ENCODE measurements at regions not wholly inside any gene's neighbourhood (a gene's known extent, or its start where the extent isn't known, plus 50 kb on each side); places are given as distances from the start of the nearest gene placed in this dataset.

DNA sequence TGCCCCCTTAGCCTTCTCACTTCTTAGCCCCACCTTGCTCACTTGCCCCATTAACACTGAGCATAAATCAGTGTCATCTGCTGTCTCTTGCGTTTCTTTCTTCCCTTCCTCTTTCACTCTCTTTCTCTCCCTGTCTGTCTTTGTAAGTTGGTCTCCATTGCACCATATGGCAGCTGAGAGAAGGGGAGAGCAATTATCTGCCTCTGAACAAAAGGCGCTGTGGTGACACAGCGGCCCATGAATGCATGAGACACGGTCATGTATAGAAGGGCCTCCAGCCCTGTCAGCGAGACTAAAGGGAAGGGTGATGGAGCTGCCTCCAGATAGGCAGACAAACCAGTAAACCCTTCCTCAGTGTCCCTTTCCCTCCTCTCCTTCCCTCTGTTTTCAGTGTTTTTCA is 88.8 kb upstream of the PCDH18 start:
- TF ChIP-seq, protein P1, sequence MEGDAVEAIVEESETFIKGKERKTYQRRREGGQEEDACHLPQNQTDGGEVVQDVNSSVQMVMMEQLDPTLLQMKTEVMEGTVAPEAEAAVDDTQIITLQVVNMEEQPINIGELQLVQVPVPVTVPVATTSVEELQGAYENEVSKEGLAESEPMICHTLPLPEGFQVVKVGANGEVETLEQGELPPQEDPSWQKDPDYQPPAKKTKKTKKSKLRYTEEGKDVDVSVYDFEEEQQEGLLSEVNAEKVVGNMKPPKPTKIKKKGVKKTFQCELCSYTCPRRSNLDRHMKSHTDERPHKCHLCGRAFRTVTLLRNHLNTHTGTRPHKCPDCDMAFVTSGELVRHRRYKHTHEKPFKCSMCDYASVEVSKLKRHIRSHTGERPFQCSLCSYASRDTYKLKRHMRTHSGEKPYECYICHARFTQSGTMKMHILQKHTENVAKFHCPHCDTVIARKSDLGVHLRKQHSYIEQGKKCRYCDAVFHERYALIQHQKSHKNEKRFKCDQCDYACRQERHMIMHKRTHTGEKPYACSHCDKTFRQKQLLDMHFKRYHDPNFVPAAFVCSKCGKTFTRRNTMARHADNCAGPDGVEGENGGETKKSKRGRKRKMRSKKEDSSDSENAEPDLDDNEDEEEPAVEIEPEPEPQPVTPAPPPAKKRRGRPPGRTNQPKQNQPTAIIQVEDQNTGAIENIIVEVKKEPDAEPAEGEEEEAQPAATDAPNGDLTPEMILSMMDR (IDR thresholded peaks at IDR 0.05): no peak
- H3K9me3 ChIP-seq: no peaks in the 10 kb centered on the region
- H3K4me1 ChIP-seq (ENCODE audit: control insufficient read depth in 1 of 2, insufficient read depth in 1 of 2, low read depth in 1 of 2, low read length in 1 of 2): no peaks in the 10 kb centered on the region
- H3K4me3 ChIP-seq (ENCODE audit: low read depth in 1 of 2, low read length in 1 of 2): no peak overlapping the region
- H3K27ac ChIP-seq: no peak overlapping the region
- no peaks in the 10 kb centered on the region for H3K36me3 ChIP-seq
- H3K27me3 ChIP-seq: no peaks in the 10 kb centered on the region

DNA sequence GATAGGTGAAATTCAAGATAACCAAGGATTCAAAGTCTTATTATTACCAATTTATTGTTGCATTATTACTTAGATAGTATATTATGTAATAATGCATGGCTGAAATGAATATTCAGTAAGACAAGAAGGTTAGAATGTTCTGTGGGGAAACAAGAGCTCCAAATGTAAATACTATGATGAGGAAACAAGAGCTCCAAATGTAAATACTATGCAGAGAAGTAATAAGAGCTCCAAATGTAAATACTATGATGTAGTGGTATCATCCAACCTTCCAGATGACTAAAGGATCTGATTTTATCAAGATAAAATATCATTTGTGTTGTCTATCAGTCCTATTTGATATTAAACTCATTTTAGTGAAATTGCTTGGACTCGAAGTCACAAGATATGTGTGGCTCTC is 82.2 kb upstream of the PCDH18 start:
- H3K36me3 ChIP-seq: no peaks in the 10 kb centered on the region
- H3K27me3 ChIP-seq: no peaks in the 10 kb centered on the region

DNA sequence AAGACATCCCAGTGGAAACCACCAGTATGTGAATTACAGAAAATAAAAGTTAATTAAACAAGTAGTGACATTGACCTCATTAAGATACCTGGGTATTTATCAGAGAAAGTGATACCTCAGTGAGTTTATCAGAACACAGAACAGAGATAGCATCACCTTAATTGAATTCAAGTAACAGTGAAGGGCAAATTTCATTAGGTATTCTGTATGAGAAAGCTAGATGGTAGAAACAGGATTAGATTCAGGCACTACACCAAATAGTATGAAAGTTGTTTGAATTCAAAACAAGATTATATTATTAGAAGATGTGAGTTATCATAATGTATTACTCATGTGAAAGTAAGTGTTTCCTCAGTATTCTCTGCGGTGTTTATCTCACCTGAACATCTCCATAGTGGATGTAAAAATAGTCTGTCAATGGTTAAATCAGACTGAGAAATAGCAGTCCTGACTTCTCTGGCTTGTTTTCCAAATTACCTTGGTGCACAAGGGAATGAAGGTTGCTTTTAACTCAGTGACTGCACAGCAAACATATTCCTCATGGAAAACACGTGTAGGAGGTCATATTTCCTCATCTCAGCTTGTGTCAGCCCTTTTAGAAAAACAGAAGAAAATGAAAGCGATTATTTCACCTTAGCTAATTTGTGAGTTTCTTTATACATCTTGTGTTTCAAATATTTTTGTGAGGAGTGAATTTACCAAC is 79.9 kb upstream of the PCDH18 start:
- no peaks in the 10 kb centered on the region for H3K27me3 ChIP-seq

More for the DNA sequence above, 82.2 kb upstream of the PCDH18 start:
- no peaks in the 10 kb centered on the region for H3K4me1 ChIP-seq (ENCODE audit: control insufficient read depth in 1 of 2, insufficient read depth in 1 of 2, low read depth in 1 of 2, low read length in 1 of 2)
- H3K4me3 ChIP-seq (ENCODE audit: low read depth in 1 of 2, low read length in 1 of 2): no peak overlapping the region
- TF ChIP-seq, protein P1 (IDR thresholded peaks at IDR 0.05): no peak
- H3K9me3 ChIP-seq: no peaks in the 10 kb centered on the region
- H3K27ac ChIP-seq: no peak overlapping the region

DNA sequence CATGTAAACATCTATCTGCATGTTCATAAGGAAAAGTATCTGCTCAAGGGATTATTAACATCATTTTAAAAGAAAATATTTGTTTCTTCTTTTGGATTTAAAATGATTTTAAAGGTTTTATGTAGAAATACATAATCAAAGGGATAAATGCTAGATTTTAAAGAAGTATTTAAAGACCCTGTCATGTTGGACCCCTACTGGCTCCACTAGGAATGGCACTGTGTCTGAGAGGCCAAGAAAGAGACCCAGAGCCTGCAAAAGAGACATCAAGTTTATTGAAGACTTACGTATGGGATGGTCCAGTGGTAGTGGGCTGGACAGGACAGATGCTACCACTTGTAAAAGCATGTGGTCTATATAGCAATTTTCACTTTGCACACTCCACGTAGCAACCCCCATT is 78.7 kb upstream of the PCDH18 start:
- Histone ChIP-seq H3K36me3 (no peaks in the 10 kb centered on the region), H3K27me3 (no peaks in the 10 kb centered on the region), H3K4me3 (ENCODE audit: low read depth in 1 of 2, low read length in 1 of 2) (no peak overlapping the region), H3K9me3 (no peaks in the 10 kb centered on the region), H3K27ac (no peak overlapping the region), H3K4me1 (ENCODE audit: control insufficient read depth in 1 of 2, insufficient read depth in 1 of 2, low read depth in 1 of 2, low read length in 1 of 2) (no peaks in the 10 kb centered on the region)
- TF ChIP-seq, protein P1 (IDR thresholded peaks at IDR 0.05): no peak

More for the DNA sequence above, 79.9 kb upstream of the PCDH18 start:
- TF ChIP-seq, protein P1 (IDR thresholded peaks at IDR 0.05): no peak
- Histone ChIP-seq H3K4me3 (ENCODE audit: low read depth in 1 of 2, low read length in 1 of 2) (no peak overlapping the region), H3K4me1 (ENCODE audit: control insufficient read depth in 1 of 2, insufficient read depth in 1 of 2, low read depth in 1 of 2, low read length in 1 of 2) (no peaks in the 10 kb centered on the region), H3K36me3 (no peaks in the 10 kb centered on the region), H3K27ac (no peak overlapping the region), H3K9me3 (no peaks in the 10 kb centered on the region)

DNA sequence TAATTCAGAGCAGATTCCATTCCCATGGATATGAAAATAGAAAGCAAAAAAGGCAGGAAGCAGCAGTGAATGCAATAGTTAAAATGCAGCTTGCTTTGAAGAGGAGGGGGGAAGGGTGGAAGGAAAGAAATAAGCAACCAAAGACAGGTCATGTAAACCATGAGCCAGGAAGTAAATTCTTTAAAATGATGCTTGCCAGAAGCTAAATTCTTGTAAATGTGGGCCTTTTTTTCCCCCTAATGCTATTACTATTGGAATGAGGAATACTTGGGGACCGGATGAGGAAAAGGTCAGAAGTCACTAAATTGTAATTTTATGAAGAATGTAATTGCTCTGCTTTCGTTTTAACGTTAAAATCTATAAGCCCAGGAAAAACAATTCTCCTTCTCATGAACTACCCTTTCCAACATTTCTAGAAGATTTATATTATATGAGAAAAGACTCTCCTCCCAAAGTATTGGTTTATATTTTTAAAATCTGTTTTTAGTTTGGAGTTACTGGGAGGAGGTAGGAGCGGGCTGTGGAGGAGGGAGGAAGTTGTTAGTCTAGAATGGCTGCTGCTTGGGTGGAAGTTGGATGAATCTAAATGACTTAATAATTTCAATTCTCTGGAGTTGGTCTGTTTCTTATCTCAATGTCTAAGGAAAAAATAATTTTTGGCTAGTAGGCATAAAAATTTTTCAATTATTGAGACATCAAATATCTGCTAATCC is 77.6 kb upstream of the PCDH18 start:
- TF ChIP-seq, protein P1 (IDR thresholded peaks at IDR 0.05): no peak
- no peak overlapping the region for H3K27ac ChIP-seq
- no peaks in the 10 kb centered on the region for H3K9me3 ChIP-seq
- no peaks in the 10 kb centered on the region for H3K36me3 ChIP-seq
- H3K27me3 ChIP-seq: no peaks in the 10 kb centered on the region
- no peaks in the 10 kb centered on the region for H3K4me1 ChIP-seq (ENCODE audit: control insufficient read depth in 1 of 2, insufficient read depth in 1 of 2, low read depth in 1 of 2, low read length in 1 of 2)
- no peak overlapping the region for H3K4me3 ChIP-seq (ENCODE audit: low read depth in 1 of 2, low read length in 1 of 2)

Data from neutrophil (primary cell).